ENCODE measurements at regions not wholly inside any gene's neighbourhood (a gene's known extent, or its start where the extent isn't known, plus 50 kb on each side); places are given as distances from the start of the nearest gene placed in this dataset.

DNA sequence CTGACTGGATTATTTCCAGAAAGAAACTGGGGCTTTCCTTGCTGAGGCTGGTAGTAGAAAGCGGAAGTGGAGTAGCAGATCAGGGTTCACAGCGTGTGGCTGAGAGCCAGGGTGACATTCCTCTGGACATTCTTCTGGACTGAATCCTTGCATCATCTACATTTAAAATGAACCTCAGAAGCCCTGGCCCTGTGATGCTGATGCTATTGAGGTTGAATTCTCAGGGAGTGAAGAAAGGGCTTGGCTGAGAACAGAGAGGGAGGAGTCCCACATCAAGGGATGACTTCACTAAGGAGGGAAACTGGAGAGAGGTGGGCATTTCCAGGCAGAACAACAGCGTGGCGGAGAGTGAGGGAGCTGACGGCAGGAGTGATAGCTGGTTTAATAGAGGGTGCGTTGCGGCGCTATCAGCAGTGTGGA is 102.3 kb upstream of the LMO4 start:
- DNase-seq: no peak

GRCh38 chr1:87227651-87228050 is 101.0 kb upstream of the LMO4 start:
- no peak for DNase-seq

DNA sequence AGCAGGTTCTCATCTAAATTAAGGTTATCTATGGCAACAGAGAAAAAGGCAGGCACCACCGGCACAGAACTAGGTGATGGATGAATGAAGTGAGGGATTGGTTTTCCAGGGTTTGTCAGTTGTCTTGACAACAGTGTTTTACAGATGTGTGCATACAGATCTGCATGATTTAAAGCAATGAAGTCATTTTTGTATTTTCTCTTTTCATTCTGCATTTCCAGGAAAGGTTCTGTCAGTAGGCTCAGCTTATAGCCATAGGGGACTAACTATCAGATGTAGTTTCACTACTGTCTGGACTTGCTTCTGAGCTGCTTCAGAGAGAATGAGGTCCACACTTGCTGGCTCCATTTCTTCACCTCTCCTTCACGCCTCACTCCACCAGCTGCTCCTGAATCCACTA is 98.2 kb upstream of the LMO4 start:
- no peak for DNase-seq

DNA sequence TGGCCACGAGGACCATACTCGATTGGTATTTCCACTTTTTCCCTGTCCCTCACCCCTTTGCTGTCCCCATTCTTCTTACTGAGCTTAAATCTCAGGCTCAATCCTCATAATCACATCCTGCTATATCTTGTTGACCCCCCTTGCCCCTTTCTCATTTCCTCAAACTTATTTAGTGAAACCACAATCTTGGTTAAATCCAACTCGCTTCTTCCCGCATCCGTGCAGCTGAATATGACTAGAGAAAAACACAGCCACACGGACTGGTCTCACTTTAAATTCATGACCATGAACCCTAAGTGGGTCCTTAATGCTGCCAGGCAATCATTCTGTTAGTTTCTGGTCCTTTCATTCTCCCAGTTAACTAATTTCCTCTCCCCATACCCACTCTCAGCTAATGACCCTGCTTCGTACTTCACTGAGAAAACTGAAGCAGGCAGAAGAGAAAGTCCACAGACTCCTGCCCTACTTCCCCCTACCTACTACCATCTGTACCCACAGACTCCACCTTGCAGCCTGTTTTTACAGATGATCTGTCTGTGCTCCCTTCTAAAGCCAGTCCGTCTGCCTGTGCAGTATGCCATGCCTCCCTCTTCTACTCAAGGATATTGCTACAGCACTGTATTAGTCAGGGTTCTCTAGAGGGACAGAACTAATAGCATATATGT is 96.8 kb upstream of the LMO4 start:
- no peak for DNase-seq

GRCh38 chr1:87236585-87236984 is 92.1 kb upstream of the LMO4 start:
- DNase-seq: no peak

GRCh38 chr1:87239997-87240605 is 88.6 kb upstream of the LMO4 start:
- DNase-seq: no peak

DNA sequence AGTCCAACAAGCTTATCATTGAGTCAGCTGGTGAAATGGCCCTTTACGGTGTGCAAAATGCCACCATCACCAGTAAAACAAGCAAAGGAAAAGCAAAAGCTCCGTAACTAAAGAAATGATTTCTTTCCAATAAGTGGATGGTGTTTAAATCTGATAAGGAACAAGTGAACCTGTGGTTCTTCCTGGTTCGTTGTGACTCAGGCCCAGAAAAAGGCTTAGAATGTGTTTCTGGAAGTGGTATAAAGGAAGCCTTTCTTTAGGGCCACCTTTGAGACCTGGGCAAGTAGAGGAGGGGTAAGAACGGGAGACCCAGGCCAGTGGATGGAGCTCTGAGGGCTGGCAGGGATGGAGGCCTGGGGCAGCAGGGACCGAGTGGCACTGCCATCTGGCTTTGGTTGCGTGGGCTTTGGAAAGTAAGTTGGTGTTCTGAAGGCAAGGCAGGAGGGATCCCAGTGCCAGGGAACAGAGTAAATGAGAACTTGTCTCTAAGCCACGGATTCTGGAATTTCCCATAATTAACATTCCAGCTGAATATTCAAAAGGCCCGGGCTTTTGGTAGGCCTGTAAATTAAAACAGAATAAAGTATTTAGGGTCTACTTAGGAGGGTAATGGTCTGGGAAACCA is 87.9 kb upstream of the LMO4 start:
- no peak for DNase-seq

DNA sequence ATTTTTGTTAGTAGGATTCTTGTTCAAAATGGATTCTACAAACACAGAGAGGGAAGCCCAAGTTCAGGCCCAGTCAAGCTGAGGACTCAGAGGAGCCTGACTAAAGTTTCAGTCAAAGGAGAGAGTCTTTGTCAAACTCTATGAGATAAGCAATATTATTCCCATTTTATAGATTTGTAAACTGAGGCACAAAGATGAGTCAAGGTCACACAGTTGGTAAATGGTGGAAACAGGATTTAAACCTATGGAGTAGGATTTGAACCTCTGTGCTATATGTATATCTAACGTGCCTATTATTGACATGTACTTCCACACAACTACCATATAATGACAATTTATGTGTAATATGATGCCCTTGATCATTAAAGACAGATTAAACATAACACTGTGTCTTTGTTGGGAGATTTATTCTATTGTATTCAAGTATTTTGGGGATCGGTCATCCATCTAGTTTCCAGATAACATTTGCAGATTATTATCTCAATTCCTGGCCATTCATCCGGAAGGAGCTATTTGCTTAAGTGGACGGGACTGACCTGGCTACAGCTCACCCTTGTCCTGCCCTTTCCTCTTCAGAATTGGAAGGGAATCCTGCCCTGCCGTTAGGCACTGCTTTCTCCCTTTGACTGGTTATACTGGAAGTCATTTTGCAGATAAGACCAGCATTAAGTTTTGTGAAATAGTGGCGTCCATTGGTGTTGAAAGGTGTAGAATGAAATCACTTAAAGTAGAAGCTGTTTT is 86.1 kb upstream of the LMO4 start:
- no peak for DNase-seq

- no peak for DNase-seq
These were observed 85.1 kb upstream of the LMO4 start for GRCh38 chr1:87243573-87243972.

DNA sequence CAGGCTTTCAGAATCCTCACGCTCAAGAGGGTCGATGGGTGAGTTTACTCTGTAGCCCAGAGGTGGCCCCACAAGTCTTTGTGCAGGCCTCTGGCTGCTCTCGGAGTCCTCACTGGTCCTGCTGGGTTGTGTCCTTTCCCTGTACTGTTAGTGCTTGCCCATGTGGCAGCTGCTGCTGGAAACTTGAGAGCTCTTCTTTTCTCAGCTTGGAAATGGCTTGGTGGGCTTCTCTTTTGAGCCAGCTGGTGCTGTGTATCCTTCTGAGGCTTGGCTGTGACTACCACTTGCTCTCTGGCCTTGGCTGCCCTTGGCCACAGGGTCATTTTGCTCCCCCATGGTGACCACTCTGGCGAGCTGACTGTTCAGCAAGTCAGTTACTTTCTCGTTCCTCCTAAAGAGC is 82.2 kb upstream of the LMO4 start:
- DNase-seq: no peak

- DNase-seq: no peak
These were observed 78.9 kb upstream of the LMO4 start for GRCh38 chr1:87249803-87250202.

DNA sequence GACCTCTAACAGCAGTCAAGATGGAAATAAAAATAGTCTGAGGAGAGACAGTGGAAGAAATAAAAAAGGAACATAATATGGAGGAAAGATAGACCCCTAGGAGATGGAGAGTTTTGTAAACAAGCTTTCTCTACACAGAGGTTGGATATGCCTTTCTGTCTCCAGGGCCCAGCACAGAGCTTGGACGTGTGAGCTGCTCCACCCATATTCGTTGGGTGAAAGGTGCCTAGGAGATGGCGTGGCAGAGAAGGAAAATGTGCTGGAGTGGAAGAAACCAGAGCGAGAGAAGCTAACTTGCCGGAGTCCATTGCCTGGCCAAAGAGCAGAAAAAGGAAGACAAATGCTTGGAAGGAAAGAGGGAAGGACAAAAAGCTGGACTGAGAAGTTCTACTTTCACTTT is 78.3 kb upstream of the LMO4 start:
- DNase-seq: no peak

GRCh38 chr1:87252406-87252805 is 76.3 kb upstream of the LMO4 start:
- no peak for DNase-seq

GRCh38 chr1:87262688-87263087 is 66.0 kb upstream of the LMO4 start:
- DNase-seq: no peak

DNA sequence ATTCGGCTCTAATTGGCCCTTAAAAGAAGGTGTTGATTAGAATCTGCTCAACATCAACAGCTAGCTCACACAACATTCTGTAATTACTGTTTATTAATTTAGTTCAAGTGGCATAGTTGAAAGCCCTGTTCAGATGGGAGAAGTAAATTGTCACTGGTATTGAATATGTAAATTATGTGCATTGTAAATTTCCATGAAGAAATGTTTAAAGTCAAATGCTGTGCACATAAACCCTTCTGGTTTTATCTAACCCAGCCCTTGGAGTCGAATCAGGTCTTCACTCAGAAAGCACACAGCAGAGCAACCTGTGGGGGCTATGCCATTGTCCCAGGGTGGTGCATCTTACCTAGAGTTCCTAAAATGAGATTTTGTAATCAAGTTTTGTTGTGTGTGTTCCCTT is 65.4 kb upstream of the LMO4 start:
- no peak for DNase-seq

- DNase-seq: no peak
These were observed 64.9 kb upstream of the LMO4 start for GRCh38 chr1:87263785-87264184.

GRCh38 chr1:87264976-87265375 is 63.7 kb upstream of the LMO4 start:
- no peak for DNase-seq

DNA sequence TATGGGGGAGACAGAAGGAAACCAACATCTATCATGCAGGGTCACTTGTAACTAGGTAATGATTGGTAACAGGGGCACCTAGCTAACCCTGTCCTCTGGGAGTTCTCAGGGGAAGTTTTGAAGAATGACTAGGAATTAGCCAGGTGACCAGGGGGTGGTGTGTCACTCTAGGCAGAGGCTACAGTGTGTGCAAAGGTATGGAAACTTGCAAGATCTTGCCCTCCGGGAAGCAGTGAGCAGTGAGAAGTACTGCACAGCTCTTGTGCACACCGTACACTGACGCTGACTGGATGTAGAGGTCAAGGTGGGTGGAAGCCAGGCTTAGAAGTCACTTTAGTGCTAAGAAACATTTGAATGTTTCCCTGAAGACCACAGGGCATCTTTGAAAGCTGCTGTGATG is 62.9 kb upstream of the LMO4 start:
- no peak for DNase-seq

DNA sequence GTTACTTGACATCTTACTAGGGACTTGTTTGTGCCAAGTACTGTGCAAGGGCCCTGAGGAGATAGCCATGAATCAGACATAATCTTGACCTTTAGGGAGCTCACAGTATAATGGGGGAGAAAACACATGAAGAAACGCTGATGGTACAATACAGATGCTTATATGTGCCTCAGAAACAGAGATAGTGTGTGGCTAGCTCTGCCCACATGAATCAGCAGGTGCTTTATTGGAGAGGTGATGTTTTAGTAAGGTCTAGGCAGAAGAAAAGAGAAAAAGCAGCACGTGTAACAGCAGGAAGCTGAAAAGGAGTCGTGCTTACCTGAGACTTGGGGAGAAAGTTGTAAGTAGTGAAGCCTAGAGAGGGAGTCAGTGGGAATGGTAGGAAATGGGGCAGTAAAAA is 60.6 kb upstream of the LMO4 start:
- no peak for DNase-seq

DNA sequence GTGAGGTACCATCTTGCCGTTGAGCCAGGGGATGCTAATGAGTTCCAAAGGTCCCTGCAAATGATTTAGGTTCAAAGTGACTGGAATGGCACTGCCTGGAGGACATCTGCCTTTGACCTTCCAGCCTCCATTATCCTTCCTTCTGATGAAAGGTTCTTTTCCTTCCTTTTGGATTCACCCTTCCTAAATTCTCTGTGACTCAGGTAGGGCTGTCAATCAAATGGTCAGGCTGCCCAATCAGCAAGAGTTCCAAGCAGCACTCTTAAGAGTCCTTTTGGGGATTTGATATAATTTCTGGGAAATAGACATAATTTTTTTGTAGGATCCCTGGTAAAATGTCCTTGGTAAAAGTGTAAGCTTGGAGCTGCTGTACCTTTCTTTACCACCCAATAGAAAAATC is 58.8 kb upstream of the LMO4 start:
- no peak for DNase-seq

DNA sequence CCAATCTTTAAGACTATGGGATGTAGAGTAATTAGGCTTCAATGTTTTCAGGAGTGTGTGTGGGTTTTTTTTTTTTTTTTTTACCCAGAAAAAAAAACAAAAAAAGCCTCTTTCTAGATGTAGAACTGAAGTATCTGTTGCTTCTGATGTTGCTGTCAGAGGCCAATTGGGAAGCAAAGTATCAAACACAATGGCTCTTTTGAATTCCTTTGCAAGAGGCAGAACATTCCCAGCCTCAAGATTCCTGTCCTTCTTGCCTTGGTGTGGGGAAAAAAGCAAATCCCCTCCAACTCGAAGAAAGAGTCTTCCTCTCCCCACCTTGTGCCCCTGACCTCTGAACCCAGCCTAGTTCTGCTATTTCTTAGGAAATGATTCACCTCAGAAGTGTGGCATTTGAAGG is 55.4 kb upstream of the LMO4 start:
- DNase-seq: no peak

GRCh38 chr1:87274851-87275250 is 53.8 kb upstream of the LMO4 start:
- no peak for DNase-seq

GRCh38 chr1:87278825-87279535 is 49.7 kb upstream of the LMO4 start:
- DNase-seq: no peak
